GM12872 (cell line): ENCODE measurements at regions not wholly inside any gene's neighbourhood (a gene's known extent, or its start where the extent isn't known, plus 50 kb on each side); places are given as distances from the start of the nearest gene placed in this dataset.

Experiments used
- TF ChIP-seq, protein P1 (sequence below): IDR thresholded peaks from 3 replicates; pipeline ENCODE4 v1.5.1; 2011; ENCODE audit warnings: low read depth, mild to moderate bottlenecking, low read length, moderate library complexity; ENCODE audit not compliant: insufficient read depth

DNA sequence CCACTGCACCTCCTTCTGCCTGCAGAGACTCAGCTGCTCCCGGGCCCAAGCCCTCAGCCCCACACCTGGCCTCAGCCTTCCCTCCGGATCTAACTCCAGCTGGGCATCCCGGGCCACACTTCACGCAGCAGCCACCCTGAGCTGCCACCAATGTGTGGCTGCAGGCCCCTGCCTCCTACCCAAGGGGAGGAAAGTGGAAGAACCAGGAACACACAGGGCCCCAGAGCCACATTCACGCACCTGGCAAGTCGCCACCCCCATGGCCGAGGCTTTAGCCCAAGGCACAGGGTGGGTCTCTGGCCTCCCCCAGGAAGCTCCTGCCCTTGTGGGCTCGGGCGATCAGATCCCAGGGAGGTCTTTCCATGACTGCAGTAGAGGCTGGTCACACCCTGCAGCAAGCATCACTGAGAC, 345.6 kb downstream of the CTTN start:
- TF ChIP-seq, protein P1, sequence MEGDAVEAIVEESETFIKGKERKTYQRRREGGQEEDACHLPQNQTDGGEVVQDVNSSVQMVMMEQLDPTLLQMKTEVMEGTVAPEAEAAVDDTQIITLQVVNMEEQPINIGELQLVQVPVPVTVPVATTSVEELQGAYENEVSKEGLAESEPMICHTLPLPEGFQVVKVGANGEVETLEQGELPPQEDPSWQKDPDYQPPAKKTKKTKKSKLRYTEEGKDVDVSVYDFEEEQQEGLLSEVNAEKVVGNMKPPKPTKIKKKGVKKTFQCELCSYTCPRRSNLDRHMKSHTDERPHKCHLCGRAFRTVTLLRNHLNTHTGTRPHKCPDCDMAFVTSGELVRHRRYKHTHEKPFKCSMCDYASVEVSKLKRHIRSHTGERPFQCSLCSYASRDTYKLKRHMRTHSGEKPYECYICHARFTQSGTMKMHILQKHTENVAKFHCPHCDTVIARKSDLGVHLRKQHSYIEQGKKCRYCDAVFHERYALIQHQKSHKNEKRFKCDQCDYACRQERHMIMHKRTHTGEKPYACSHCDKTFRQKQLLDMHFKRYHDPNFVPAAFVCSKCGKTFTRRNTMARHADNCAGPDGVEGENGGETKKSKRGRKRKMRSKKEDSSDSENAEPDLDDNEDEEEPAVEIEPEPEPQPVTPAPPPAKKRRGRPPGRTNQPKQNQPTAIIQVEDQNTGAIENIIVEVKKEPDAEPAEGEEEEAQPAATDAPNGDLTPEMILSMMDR, result no peak

DNA sequence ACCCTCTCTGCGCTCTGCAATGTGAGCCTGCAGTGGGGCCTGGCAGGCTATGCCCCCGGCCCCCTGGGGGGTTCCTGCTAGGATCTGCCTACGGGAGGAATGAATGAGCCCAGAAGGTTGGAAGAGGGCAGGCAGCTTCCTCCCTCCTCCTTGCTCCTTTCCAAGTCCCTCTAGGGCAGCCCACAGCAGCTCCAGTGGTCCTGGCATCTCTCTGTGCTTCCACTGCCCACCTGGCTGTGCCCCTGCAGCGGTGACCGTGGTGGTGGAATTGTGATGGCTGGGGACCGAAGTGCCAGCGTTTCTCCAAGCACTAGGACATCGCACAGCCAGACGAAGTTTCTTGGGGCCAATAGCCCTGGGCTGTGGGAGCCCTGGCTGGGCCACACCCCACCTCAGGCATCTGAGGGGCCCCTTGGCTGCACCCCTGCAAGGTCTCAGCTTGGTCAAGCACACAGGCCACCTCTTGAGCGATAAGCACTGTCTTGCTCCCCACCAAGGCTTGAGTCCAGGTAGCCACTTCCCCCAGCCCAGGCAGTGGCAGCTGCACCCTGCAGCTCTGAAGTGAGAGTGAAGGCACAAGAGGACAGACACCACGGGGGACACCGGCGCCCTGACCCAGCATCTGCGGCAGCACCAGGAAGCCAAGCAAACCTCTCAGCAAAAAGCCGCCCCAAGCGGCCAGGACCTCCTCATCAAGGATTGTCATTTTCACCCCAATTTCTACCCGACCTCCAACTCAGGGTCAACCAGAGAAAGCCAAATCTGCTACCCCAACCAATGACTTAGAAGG, 346.3 kb downstream of the CTTN start:
- TF ChIP-seq, protein P1, result no peak

- TF ChIP-seq, protein P1, result no peak
Observed at GRCh38 chr11:70745451-70745850, 347.1 kb downstream of the CTTN start.

- TF ChIP-seq, protein P1, result no peak
Observed at GRCh38 chr11:70745941-70746340, 347.6 kb downstream of the CTTN start.

DNA sequence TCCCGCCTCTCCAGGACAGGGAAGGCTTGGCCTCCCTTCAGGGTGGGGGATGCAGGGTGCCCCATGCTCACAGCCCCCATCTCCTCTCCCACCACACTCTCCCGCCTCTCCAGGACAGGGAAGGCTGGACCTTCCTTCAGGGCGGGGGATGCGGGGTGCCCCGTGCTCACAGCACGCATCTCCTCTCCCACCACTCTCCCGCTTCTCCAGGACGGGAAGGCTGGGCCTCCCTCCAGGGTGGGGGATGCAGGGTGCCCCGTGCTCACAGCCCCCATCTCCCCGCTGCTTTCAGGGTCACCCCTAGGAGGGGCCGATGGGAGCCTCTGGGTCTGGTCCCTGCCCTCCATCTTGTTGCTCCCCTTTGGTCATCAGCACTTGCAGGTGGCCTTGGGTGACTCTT, 348.0 kb downstream of the CTTN start:
- TF ChIP-seq, protein P1, result no peak

DNA sequence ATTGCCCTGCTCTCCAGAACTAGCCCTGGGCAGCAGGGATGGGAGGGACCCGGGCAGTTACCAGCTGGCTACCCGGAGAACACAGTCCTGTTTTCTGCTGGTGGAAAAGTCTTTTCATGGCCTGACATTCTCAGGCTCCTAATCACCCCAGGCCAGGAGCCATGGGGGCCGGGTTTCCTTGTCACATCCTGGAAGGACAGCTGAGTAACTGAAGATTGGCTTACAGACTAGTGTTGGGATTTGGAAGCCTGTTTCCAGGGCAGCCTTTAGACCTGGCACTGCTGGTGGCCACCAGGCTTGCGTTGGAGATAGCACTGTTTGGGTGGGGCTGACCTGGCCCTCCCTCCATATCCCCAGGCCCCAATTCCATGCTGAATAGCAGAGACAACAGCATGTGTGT, 349.0 kb downstream of the CTTN start:
- TF ChIP-seq, protein P1, result no peak

DNA sequence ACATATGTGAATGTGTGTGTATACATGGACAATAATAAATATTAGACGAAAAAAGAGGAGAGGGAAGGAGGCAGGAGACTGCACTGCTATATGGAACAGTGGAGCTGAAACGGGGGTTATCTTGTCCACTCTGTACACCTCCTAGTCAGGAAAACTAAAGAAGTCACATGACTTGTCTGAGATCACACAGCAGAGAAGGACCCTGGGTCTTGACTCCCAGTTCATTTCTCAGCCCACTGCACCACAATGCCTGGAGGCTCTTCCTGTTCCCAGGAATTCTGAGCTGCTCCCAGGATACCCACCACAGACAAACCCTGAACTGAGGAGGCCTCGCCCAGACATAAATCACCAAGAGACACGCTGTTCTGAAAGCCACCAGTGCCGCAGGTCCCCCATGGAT, 349.6 kb downstream of the CTTN start:
- TF ChIP-seq, protein P1, result no peak
